Trophoblast cell (in vitro differentiated cells and primary cell): ENCODE measurements at regions not wholly inside any gene's neighbourhood (a gene's known extent, or its start where the extent isn't known, plus 50 kb on each side); places are given as distances from the start of the nearest gene placed in this dataset.

ENCODE experiments used
- DNase-seq, 2 donors: peaks; one replicate each; pipeline ENCODE4 v3.0.0-alpha.2; 2016
- H2AFZ ChIP-seq: 2 replicates; pipeline ENCODE4 v1.6.1; 2013; ENCODE audit warnings: low read length, moderate library complexity, mild to moderate bottlenecking; ENCODE audit not compliant: insufficient read depth, poor library complexity
- H2AK5ac ChIP-seq: 2 replicates; pipeline ENCODE4 v1.6.1; 2013; ENCODE audit warnings: mild to moderate bottlenecking, low read length
- H2BK120ac ChIP-seq: 2 replicates; pipeline ENCODE4 v1.6.1; 2013; ENCODE audit warnings: low read length, mild to moderate bottlenecking, moderate library complexity; ENCODE audit not compliant: insufficient read depth, poor library complexity
- H2BK12ac ChIP-seq: 2 replicates; pipeline ENCODE4 v1.6.1; 2013; ENCODE audit warnings: mild to moderate bottlenecking, low read length, moderate library complexity
- H2BK5ac ChIP-seq: 2 replicates; pipeline ENCODE4 v1.6.1; 2013; ENCODE audit warnings: low read length, low read depth, moderate library complexity, mild to moderate bottlenecking; ENCODE audit not compliant: poor library complexity
- H3K14ac ChIP-seq: 2 replicates; pipeline ENCODE4 v1.6.1; 2013; ENCODE audit warnings: mild to moderate bottlenecking, low read length
- H3K18ac ChIP-seq: 2 replicates; pipeline ENCODE4 v1.6.1; 2013; ENCODE audit warnings: mild to moderate bottlenecking, low read length
- H3K23ac ChIP-seq: 2 replicates; pipeline ENCODE4 v1.6.1; 2013; ENCODE audit warnings: low read length
- H3K27ac ChIP-seq: 2 replicates; pipeline ENCODE4 v1.5.1; 2013; ENCODE audit warnings: low read depth, mild to moderate bottlenecking, inconsistent platforms, low read length, moderate library complexity
- H3K27me3 ChIP-seq: 2 replicates; pipeline ENCODE4 v1.6.1; 2013; ENCODE audit warnings: inconsistent platforms, mild to moderate bottlenecking, low read length, moderate library complexity; ENCODE audit not compliant: insufficient read depth
- H3K36me3 ChIP-seq, 2 experiments: 1 replicate in 1 of 2; 2 replicates in 1 of 2; pipeline ENCODE4 v1.6.1; 2013; ENCODE audit warnings: low read length in 2 of 2, mild to moderate bottlenecking in 2 of 2, moderate library complexity in 1 of 2; ENCODE audit not compliant: insufficient read depth in 2 of 2, control insufficient read depth in 1 of 2
- H3K4ac ChIP-seq: 2 replicates; pipeline ENCODE4 v1.6.1; 2013; ENCODE audit warnings: low read depth, mild to moderate bottlenecking, low read length, moderate library complexity
- H3K4me1 ChIP-seq, 2 experiments: 1 replicate in 1 of 2; 2 replicates in 1 of 2; pipeline ENCODE4 v1.6.1; 2013; ENCODE audit warnings: low read length in 2 of 2, mild to moderate bottlenecking in 2 of 2, moderate library complexity in 1 of 2; ENCODE audit not compliant: insufficient read depth in 2 of 2, control insufficient read depth in 1 of 2
- H3K4me2 ChIP-seq: 2 replicates; pipeline ENCODE4 v1.6.1; 2013; ENCODE audit warnings: inconsistent platforms, mild to moderate bottlenecking, low read length, moderate library complexity
- H3K4me3 ChIP-seq: 2 replicates; pipeline ENCODE4 v1.5.1; 2013; ENCODE audit warnings: mild to moderate bottlenecking, low read depth, low read length, inconsistent platforms
- H3K79me1 ChIP-seq: one replicate; pipeline ENCODE4 v1.6.1; 2013; ENCODE audit warnings: low read length
- H3K79me2 ChIP-seq: 2 replicates; pipeline ENCODE4 v1.6.1; 2013; ENCODE audit warnings: low read length, mild to moderate bottlenecking; ENCODE audit not compliant: control insufficient read depth, insufficient read depth, poor library complexity
- H3K9ac ChIP-seq: 2 replicates; pipeline ENCODE4 v1.6.1; 2013; ENCODE audit warnings: mild to moderate bottlenecking, low read length
- H3K9me3 ChIP-seq: 2 replicates; pipeline ENCODE4 v1.6.1; 2013; ENCODE audit warnings: low read depth, mild to moderate bottlenecking, control low read depth, inconsistent platforms, low read length; ENCODE audit not compliant: insufficient read depth
- H4K12ac ChIP-seq: 2 replicates; pipeline ENCODE4 v1.6.1; 2013; ENCODE audit warnings: low read depth, mild to moderate bottlenecking, low read length, moderate library complexity
- H4K8ac ChIP-seq: 2 replicates; pipeline ENCODE4 v1.6.1; 2013; ENCODE audit warnings: low read depth, mild to moderate bottlenecking, low read length, moderate library complexity
- H4K91ac ChIP-seq: one replicate; pipeline ENCODE4 v1.6.1; 2013; ENCODE audit warnings: low read depth, mild to moderate bottlenecking, low read length, moderate library complexity
- WGBS: extraction: QIAGEN DNeasy Blood & Tissue Kit; methylation state at CpG from one replicate; pipeline ENCODE4 v1.1.7; 2013; ENCODE audit warnings: missing lambda C conversion rate; ENCODE audit not compliant: insufficient read length, insufficient coverage; ENCODE audit errors: extremely low coverage; 5-methylcytosine and 5-hydroxymethylcytosine counted together

- no peak overlapping the region for H3K4me3 ChIP-seq
- no peak overlapping the region for H3K23ac ChIP-seq
- no peak overlapping the region for H2AFZ ChIP-seq
- no peak overlapping the region for H2AK5ac ChIP-seq
- H3K27me3 ChIP-seq = no peaks in the 10 kb centered on the region
- H3K36me3 ChIP-seq = no peaks in the 10 kb centered on the region
- H4K12ac ChIP-seq = no peak overlapping the region
- H3K4me2 ChIP-seq = no peak overlapping the region
- peaks cover 2 to 3% of the 10 kb centered on the region in 2 experiments for H3K4me1 ChIP-seq
- H3K4ac ChIP-seq = no peak overlapping the region
- H4K91ac ChIP-seq = no peak overlapping the region
- no peak overlapping the region for H4K8ac ChIP-seq
- no peaks in the 10 kb centered on the region for H3K79me1 ChIP-seq
- no peak overlapping the region for H2BK12ac ChIP-seq
- H3K14ac ChIP-seq = no peak overlapping the region
- no peaks in the 10 kb centered on the region for H3K79me2 ChIP-seq
- H2BK5ac ChIP-seq = no peak overlapping the region
- WGBS = no CpG with 5 or more reads among the region's 1 CpG
- H3K9ac ChIP-seq = no peak overlapping the region
- H3K18ac ChIP-seq = no peak overlapping the region
- no peak for DNase-seq
- H3K9me3 ChIP-seq = no peaks in the 10 kb centered on the region
- H3K27ac ChIP-seq = no peak overlapping the region
- H2BK120ac ChIP-seq = no peak overlapping the region
Observed at GRCh38 chr4:152110780-152111179, 350.0 kb upstream of the GATB start.

GRCh38 chr4:152109531-152110509 is 349.0 kb upstream of the GATB start:
- H3K4me1 ChIP-seq = peaks cover 2 to 3% of the 10 kb centered on the region in 2 experiments
- no peaks in the 10 kb centered on the region for H3K27me3 ChIP-seq
- H3K36me3 ChIP-seq = no peaks in the 10 kb centered on the region
- no peak overlapping the region for H2BK5ac ChIP-seq
- no peak overlapping the region for H2AK5ac ChIP-seq
- no peak overlapping the region for H2BK12ac ChIP-seq
- H3K9ac ChIP-seq = no peak overlapping the region
- H4K91ac ChIP-seq = no peak overlapping the region
- no peak overlapping the region for H3K23ac ChIP-seq
- no peak overlapping the region for H3K14ac ChIP-seq
- H3K79me2 ChIP-seq = no peaks in the 10 kb centered on the region
- no peak for DNase-seq
- WGBS = no CpG with 5 or more reads among the region's 9 CpGs
- no peaks in the 10 kb centered on the region for H3K9me3 ChIP-seq
- H3K27ac ChIP-seq = no peak overlapping the region
- no peak overlapping the region for H3K18ac ChIP-seq
- no peak overlapping the region for H3K4ac ChIP-seq
- H3K79me1 ChIP-seq = no peaks in the 10 kb centered on the region
- H4K12ac ChIP-seq = no peak overlapping the region
- H3K4me2 ChIP-seq = no peak overlapping the region
- no peak overlapping the region for H3K4me3 ChIP-seq
- H2BK120ac ChIP-seq = no peak overlapping the region
- no peak overlapping the region for H2AFZ ChIP-seq
- no peak overlapping the region for H4K8ac ChIP-seq

DNA sequence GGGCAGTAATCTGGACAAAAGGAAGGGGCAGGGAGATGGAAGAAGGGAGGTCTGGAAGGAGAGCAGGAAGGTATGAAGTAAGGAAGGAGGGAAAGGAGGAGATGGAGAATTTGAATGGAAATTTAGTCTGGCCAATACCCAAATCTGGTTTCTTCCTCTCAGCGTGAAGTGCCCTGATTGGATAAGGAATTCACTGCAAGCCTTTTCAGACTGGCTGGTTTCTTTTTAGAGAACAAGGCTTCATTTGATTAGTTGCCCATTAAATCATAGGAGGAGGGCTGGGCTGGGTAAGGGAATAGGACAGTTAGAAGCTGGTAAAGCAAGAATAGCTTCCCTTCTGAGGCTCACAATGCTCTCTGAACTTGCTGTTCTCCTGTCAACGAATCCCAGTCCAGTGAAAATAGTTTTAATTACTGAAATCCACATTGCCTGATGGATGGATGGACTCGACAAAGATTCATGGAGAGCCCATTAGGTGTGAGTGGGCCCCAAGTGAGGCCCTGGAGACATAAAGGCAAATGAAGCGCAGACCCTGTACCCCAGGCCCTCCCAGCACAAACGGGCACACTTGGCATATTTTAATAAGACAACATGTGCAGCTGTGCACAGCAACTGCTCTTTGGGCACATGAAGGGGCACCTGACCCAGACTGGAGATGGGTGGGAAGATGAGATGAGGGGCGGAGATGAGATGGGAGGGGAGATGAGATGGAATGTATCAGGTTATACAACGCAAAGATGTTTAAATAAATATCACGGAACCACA is 347.1 kb upstream of the GATB start:
- no peak overlapping the region for H4K91ac ChIP-seq
- no peak overlapping the region for H2AFZ ChIP-seq
- H3K4ac ChIP-seq = no peak overlapping the region
- H3K27me3 ChIP-seq = no peaks in the 10 kb centered on the region
- no peak overlapping the region for H4K12ac ChIP-seq
- H2AK5ac ChIP-seq = no peak overlapping the region
- H3K4me3 ChIP-seq = no peak overlapping the region
- H3K4me1 ChIP-seq = peaks cover 2 to 3% of the 10 kb centered on the region in 2 experiments
- DNase-seq = no peak
- H2BK12ac ChIP-seq = no peak overlapping the region
- H3K9ac ChIP-seq = no peak overlapping the region
- H3K14ac ChIP-seq = no peak overlapping the region
- H3K9me3 ChIP-seq = no peaks in the 10 kb centered on the region
- no peak overlapping the region for H3K18ac ChIP-seq
- H4K8ac ChIP-seq = no peak overlapping the region
- no peak overlapping the region for H3K23ac ChIP-seq
- H3K4me2 ChIP-seq = no peak overlapping the region
- no peaks in the 10 kb centered on the region for H3K79me2 ChIP-seq
- no peak overlapping the region for H3K27ac ChIP-seq
- H2BK120ac ChIP-seq = no peak overlapping the region
- H2BK5ac ChIP-seq = no peak overlapping the region
- WGBS = 100% methylated on average over 2 of the region's 8 CpGs
- no peaks in the 10 kb centered on the region for H3K79me1 ChIP-seq
- H3K36me3 ChIP-seq = no peaks in the 10 kb centered on the region

GRCh38 chr4:152106781-152107321 is 346.0 kb upstream of the GATB start:
- Histone ChIP-seq H3K23ac (no peak overlapping the region), H3K14ac (no peak overlapping the region), H3K36me3 (no peaks in the 10 kb centered on the region), H3K4me3 (no peak overlapping the region), H2BK12ac (no peak overlapping the region), H3K79me2 (no peaks in the 10 kb centered on the region), H4K12ac (no peak overlapping the region), H3K4me2 (no peak overlapping the region), H3K9me3 (no peaks in the 10 kb centered on the region), H3K4me1 (peaks cover 2 to 8% of the 10 kb centered on the region in 2 experiments), H2AFZ (no peak overlapping the region), H3K79me1 (no peaks in the 10 kb centered on the region), H3K27me3 (no peaks in the 10 kb centered on the region), H3K4ac (no peak overlapping the region), H2BK5ac (no peak overlapping the region), H3K9ac (no peak overlapping the region), H2AK5ac (no peak overlapping the region), H4K91ac (no peak overlapping the region), H3K18ac (no peak overlapping the region), H2BK120ac (no peak overlapping the region), H3K27ac (no peak overlapping the region), H4K8ac (no peak overlapping the region)
- DNase-seq = no peak
- WGBS = no CpG with 5 or more reads among the region's 6 CpGs
